ENCODE measurements at regions not wholly inside any gene's neighbourhood (a gene's known extent, or its start where the extent isn't known, plus 50 kb on each side); places are given as distances from the start of the nearest gene placed in this dataset.

DNA sequence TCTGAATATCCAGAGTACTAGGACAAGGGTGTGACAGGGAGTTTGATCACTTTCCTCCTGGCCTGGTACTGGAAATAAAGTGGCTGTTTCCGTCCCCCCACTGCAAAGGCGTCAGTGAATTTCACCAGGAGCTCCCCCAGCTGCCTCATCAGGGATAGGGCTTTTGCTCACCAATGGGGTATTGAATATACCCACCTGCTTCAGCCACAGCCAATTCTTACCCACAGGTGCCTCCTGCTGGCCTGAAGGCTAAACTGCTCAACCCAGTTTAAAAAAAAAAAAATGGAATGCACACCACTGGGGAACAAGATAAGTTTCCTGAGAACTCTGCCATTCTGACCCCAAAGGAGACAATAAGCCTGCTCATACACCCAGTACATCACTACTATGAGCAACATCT lies 65.3 kb upstream of the MS4A8 start:
- in situ Hi-C loops (cut with HindIII; ENCODE audit: low pct_ligation_motif_present, low sequenced_read_pairs): no loop called here
- Histone ChIP-seq H3K36me3 (replicated peaks) (no peaks in the 10 kb centered on the region), H3K27ac (no peak overlapping the region), H3K4me3 (ENCODE audit: low read depth, low read length) (no peak overlapping the region), H3K27me3 (replicated peaks) (no peaks in the 10 kb centered on the region)
- no peak for DNase-seq
- TF ChIP-seq, protein P1, sequence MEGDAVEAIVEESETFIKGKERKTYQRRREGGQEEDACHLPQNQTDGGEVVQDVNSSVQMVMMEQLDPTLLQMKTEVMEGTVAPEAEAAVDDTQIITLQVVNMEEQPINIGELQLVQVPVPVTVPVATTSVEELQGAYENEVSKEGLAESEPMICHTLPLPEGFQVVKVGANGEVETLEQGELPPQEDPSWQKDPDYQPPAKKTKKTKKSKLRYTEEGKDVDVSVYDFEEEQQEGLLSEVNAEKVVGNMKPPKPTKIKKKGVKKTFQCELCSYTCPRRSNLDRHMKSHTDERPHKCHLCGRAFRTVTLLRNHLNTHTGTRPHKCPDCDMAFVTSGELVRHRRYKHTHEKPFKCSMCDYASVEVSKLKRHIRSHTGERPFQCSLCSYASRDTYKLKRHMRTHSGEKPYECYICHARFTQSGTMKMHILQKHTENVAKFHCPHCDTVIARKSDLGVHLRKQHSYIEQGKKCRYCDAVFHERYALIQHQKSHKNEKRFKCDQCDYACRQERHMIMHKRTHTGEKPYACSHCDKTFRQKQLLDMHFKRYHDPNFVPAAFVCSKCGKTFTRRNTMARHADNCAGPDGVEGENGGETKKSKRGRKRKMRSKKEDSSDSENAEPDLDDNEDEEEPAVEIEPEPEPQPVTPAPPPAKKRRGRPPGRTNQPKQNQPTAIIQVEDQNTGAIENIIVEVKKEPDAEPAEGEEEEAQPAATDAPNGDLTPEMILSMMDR (IDR thresholded peaks at IDR 0.05; ENCODE audit: low read depth, low read length, missing control alignments): no peak

DNA sequence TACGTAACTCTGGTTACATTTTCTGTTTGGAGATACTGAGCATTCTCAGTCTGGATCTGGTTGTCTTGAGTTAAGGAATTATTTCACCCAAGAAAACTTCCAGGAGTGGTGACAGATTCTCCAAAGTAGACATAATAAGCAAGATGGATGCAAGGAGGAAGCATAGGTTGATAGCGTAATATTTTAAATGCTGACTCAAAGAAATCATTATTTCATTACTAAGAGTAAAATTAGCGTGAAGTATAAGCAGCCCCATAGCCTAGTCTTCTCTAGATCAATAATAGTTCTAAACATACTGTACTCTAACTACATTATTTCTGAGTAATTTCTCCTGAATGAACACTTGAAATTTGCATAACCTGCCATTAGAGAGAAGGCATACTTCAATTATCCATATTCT lies 57.5 kb upstream of the MS4A8 start:
- in situ Hi-C loops (cut with HindIII; ENCODE audit: low pct_ligation_motif_present, low sequenced_read_pairs): no loop called here
- no peaks in the 10 kb centered on the region for H3K27me3 ChIP-seq (replicated peaks)

DNA sequence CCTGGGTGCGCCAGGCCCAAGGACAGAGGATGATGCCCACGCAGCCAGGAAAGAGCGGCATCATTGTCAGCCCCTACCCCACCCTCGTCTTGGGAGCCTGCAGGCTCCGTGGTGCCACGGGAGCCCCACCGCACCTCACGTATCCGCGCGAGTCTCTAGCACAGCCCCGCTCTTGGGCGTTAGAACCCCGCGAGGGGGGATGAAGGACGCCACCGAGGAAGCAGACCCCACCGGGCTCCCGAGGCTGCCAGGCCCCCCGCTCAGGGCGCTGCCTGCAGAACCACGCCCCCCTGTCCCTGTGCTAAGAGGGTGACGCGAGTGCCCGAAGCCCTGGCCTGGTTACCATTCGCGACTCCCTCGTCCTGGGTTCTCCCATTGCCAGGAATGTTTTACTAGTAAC lies 52.3 kb upstream of the MS4A8 start:
- Histone ChIP-seq H3K4me3 (ENCODE audit: low read depth, low read length) (no peak overlapping the region), H3K27ac (no peak overlapping the region), H3K36me3 (replicated peaks) (no peaks in the 10 kb centered on the region), H3K27me3 (replicated peaks) (no peaks in the 10 kb centered on the region)
- no peak for DNase-seq
- in situ Hi-C loops (cut with HindIII; ENCODE audit: low pct_ligation_motif_present, low sequenced_read_pairs): no loop called here
- TF ChIP-seq, protein P1 (IDR thresholded peaks at IDR 0.05; ENCODE audit: low read depth, low read length, missing control alignments): no peak

More for the DNA sequence above, 57.5 kb upstream of the MS4A8 start:
- TF ChIP-seq, protein P1 (IDR thresholded peaks at IDR 0.05; ENCODE audit: low read depth, low read length, missing control alignments): no peak
- H3K27ac ChIP-seq: no peak overlapping the region
- no peak overlapping the region for H3K4me3 ChIP-seq (ENCODE audit: low read depth, low read length)
- no peaks in the 10 kb centered on the region for H3K36me3 ChIP-seq (replicated peaks)
- no peak for DNase-seq

Measured in brain microvascular endothelial cell (primary cell).